ENCODE measurements at regions not wholly inside any gene's neighbourhood (a gene's known extent, or its start where the extent isn't known, plus 50 kb on each side); places are given as distances from the start of the nearest gene placed in this dataset.

DNA sequence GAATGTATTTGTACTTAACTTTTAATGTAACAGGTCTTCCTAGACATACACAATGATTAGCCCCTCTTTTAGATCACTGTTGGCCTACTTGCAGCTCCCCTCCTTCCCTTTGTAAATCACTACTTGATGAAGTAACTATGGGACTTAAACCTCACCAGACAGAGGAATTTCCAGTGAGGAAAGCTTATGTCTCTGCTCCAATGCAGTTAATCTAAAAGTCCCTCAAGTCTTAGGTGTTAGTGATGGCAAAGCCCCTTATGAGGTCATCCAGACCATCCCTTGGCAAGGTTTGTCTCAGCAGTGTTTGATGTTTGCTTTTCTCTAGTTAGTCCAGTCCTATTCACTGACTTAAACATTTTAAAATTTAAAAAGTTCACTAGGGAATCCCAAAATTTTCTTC lies 877.3 kb upstream of the INTU start:
- Histone ChIP-seq H3K9me3 (ENCODE audit: control insufficient read depth in 2 of 3, insufficient read depth in 1 of 3, low read length in 3 of 3) (no peaks in the 10 kb centered on the region), H3K27ac (ENCODE audit: low read depth in 2 of 2, low read length in 2 of 2) (no peak overlapping the region), H3K9ac (ENCODE audit: low read length in 3 of 3) (no peak overlapping the region), H3K4me1 (ENCODE audit: control insufficient read depth in 2 of 3, insufficient read depth in 2 of 3, low read depth in 1 of 3, low read length in 3 of 3) (no peaks in the 10 kb centered on the region), H3K4me3 (ENCODE audit: low read length in 3 of 3) (no peak overlapping the region), H3K36me3 (ENCODE audit: control insufficient read depth in 2 of 3, insufficient read depth in 3 of 3, low read length in 3 of 3) (no peaks in the 10 kb centered on the region), H3K27me3 (ENCODE audit: control insufficient read depth, insufficient read depth, low read length) (no peaks in the 10 kb centered on the region)
- FAIRE-seq (no peak), DNase-seq (no peak)
- TF ChIP-seq, protein P1, sequence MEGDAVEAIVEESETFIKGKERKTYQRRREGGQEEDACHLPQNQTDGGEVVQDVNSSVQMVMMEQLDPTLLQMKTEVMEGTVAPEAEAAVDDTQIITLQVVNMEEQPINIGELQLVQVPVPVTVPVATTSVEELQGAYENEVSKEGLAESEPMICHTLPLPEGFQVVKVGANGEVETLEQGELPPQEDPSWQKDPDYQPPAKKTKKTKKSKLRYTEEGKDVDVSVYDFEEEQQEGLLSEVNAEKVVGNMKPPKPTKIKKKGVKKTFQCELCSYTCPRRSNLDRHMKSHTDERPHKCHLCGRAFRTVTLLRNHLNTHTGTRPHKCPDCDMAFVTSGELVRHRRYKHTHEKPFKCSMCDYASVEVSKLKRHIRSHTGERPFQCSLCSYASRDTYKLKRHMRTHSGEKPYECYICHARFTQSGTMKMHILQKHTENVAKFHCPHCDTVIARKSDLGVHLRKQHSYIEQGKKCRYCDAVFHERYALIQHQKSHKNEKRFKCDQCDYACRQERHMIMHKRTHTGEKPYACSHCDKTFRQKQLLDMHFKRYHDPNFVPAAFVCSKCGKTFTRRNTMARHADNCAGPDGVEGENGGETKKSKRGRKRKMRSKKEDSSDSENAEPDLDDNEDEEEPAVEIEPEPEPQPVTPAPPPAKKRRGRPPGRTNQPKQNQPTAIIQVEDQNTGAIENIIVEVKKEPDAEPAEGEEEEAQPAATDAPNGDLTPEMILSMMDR (IDR thresholded peaks at IDR 0.05; ENCODE audit: borderline replicate concordance, extremely low read depth, insufficient read depth) = no peak
- intact Hi-C loops (cut with DNase I) = no loop called here

DNA sequence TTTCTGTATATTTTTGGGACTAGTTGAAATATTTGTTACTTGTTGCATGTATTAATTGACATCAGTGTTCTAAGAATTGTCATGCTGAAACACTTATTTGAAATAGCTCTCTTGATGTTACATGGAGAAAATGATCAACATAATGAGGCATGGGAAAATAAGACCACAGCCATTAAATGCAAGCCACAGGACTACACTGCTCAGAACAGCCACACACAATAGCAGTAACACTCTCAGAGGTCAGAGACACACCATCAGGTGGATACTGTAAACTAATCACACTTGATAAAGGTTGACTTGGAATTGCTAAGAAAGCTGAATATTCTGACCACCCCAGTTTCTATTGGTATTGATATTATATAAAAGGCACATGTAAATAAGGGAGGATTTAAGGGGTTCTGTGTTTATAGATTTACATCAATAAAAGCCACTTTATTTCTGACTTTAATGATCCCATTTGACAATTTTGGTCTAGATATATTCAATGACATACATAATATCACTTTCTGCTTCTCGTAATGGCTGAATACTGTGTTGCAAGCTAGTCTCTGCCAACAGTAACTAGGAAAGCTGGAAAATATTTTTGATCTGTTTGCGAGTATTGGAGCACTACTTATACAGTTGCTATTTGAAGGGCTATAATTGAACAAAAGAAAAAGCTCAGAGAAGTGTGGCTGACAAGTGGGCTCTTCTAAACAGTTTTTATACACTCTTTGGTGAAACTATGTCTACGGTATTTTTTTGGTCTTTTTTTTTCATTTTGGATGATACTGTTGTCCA lies 876.5 kb upstream of the INTU start:
- no peaks in the 10 kb centered on the region for H3K9me3 ChIP-seq (ENCODE audit: control insufficient read depth in 2 of 3, insufficient read depth in 1 of 3, low read length in 3 of 3)
- DNase-seq (no peak), FAIRE-seq (no peak)
- TF ChIP-seq, protein P1 (IDR thresholded peaks at IDR 0.05; ENCODE audit: borderline replicate concordance, extremely low read depth, insufficient read depth) = no peak
- no peak overlapping the region for H3K27ac ChIP-seq (ENCODE audit: low read depth in 2 of 2, low read length in 2 of 2)
- intact Hi-C loops (cut with DNase I) = no loop called here
- H3K4me3 ChIP-seq (ENCODE audit: low read length in 3 of 3) = no peak overlapping the region
- H3K9ac ChIP-seq (ENCODE audit: low read length in 3 of 3) = no peak overlapping the region
- no peaks in the 10 kb centered on the region for H3K4me1 ChIP-seq (ENCODE audit: control insufficient read depth in 2 of 3, insufficient read depth in 2 of 3, low read depth in 1 of 3, low read length in 3 of 3)
- H3K27me3 ChIP-seq (ENCODE audit: control insufficient read depth, insufficient read depth, low read length) = no peaks in the 10 kb centered on the region
- H3K36me3 ChIP-seq (ENCODE audit: control insufficient read depth in 2 of 3, insufficient read depth in 3 of 3, low read length in 3 of 3) = no peaks in the 10 kb centered on the region

DNA sequence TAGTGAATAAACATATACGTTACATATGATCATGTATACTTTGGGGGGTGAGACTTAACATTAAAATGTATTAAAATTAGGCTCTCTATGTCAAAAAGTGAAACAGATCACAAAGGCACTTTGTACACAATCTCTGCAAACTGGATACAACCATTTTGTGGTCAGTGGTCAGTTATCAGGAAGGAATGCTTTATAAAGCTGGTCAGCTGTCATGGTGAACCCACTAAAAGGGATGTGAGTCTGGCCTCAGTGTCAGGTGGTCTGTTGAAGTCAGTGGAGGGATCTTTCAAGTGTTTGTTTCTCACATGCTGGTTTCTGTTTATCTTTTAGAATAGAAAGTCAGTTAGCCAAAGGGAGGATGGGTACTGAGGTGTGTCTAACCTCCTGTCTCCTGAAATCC lies 875.5 kb upstream of the INTU start:
- Histone ChIP-seq H3K36me3 (ENCODE audit: control insufficient read depth in 2 of 3, insufficient read depth in 3 of 3, low read length in 3 of 3) (no peaks in the 10 kb centered on the region), H3K9ac (ENCODE audit: low read length in 3 of 3) (no peak overlapping the region), H3K27ac (ENCODE audit: low read depth in 2 of 2, low read length in 2 of 2) (no peak overlapping the region), H3K4me3 (ENCODE audit: low read length in 3 of 3) (no peak overlapping the region), H3K27me3 (ENCODE audit: control insufficient read depth, insufficient read depth, low read length) (no peaks in the 10 kb centered on the region), H3K9me3 (ENCODE audit: control insufficient read depth in 2 of 3, insufficient read depth in 1 of 3, low read length in 3 of 3) (no peaks in the 10 kb centered on the region), H3K4me1 (ENCODE audit: control insufficient read depth in 2 of 3, insufficient read depth in 2 of 3, low read depth in 1 of 3, low read length in 3 of 3) (no peaks in the 10 kb centered on the region)
- DNase-seq (no peak), FAIRE-seq (no peak)
- TF ChIP-seq, protein P1 (IDR thresholded peaks at IDR 0.05; ENCODE audit: borderline replicate concordance, extremely low read depth, insufficient read depth) = no peak
- intact Hi-C loops (cut with DNase I) = no loop called here

DNA sequence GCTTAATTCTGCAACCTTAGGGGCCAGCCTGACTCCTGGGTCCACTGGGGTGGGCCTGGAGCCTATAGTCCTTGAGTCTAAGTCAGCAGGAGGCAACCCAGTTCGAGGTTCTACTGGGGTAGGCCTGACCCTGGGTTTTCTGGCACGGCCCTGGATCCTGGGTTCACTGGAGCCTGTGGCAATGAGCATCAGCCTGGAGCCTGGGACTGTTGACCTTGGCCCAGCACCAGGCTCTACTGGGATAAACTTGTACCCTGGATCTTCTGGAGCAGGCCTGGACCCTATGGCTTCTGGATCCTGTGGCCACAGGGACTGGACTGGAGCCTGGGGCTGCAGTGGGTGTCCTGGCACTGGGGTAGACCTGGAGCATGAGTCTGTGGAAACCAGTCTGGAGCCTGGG lies 874.3 kb upstream of the INTU start:
- Histone ChIP-seq H3K4me1 (ENCODE audit: control insufficient read depth in 2 of 3, insufficient read depth in 2 of 3, low read depth in 1 of 3, low read length in 3 of 3) (no peaks in the 10 kb centered on the region), H3K4me3 (ENCODE audit: low read length in 3 of 3) (no peak overlapping the region), H3K27me3 (ENCODE audit: control insufficient read depth, insufficient read depth, low read length) (no peaks in the 10 kb centered on the region), H3K9me3 (ENCODE audit: control insufficient read depth in 2 of 3, insufficient read depth in 1 of 3, low read length in 3 of 3) (no peaks in the 10 kb centered on the region), H3K9ac (ENCODE audit: low read length in 3 of 3) (no peak overlapping the region), H3K27ac (ENCODE audit: low read depth in 2 of 2, low read length in 2 of 2) (no peak overlapping the region), H3K36me3 (ENCODE audit: control insufficient read depth in 2 of 3, insufficient read depth in 3 of 3, low read length in 3 of 3) (no peaks in the 10 kb centered on the region)
- TF ChIP-seq, protein P1 (IDR thresholded peaks at IDR 0.05; ENCODE audit: borderline replicate concordance, extremely low read depth, insufficient read depth) = no peak
- no peak for DNase-seq
- no peak for FAIRE-seq
- intact Hi-C loops (cut with DNase I) = no loop called here

All from kidney (tissue), 13 donors.